Mesenchymal stem cell (in vitro differentiated cells and primary cell): ENCODE measurements at regions not wholly inside any gene's neighbourhood (a gene's known extent, or its start where the extent isn't known, plus 50 kb on each side); places are given as distances from the start of the nearest gene placed in this dataset.

Experiments
- DNase-seq: peaks from one replicate; pipeline ENCODE4 v3.0.0-alpha.2; 2013
- H2AFZ ChIP-seq: one replicate; pipeline ENCODE4 v1.6.1; 2013; ENCODE audit warnings: low read depth, mild to moderate bottlenecking, control low read depth, inconsistent platforms, low read length, moderate library complexity
- H2AK5ac ChIP-seq: 2 replicates; pipeline ENCODE4 v1.6.1; 2013; ENCODE audit warnings: low read length, moderate library complexity, mild to moderate bottlenecking, inconsistent platforms; ENCODE audit not compliant: severe bottlenecking
- H2BK120ac ChIP-seq: one replicate; pipeline ENCODE4 v1.6.1; 2013; ENCODE audit warnings: low read depth, mild to moderate bottlenecking, inconsistent platforms, low read length, moderate library complexity
- H2BK12ac ChIP-seq, 2 experiments: one replicate each; pipeline ENCODE4 v1.6.1; 2013; ENCODE audit warnings: inconsistent platforms in 2 of 2, low read length in 2 of 2, mild to moderate bottlenecking in 2 of 2, moderate library complexity in 2 of 2, control low read depth in 1 of 2
- H2BK15ac ChIP-seq: one replicate; pipeline ENCODE4 v1.6.1; 2013; ENCODE audit warnings: mild to moderate bottlenecking, low read depth, inconsistent platforms; ENCODE audit not compliant: poor library complexity, severe bottlenecking
- H2BK5ac ChIP-seq: 2 replicates; pipeline ENCODE4 v1.6.1; 2013; ENCODE audit warnings: low read depth, mild to moderate bottlenecking, low read length, control low read depth, inconsistent platforms; ENCODE audit not compliant: poor library complexity, severe bottlenecking
- H3K14ac ChIP-seq, 2 experiments: one replicate each; pipeline ENCODE4 v1.6.1; 2013; ENCODE audit warnings: inconsistent platforms in 2 of 2, low read length in 2 of 2, control low read depth in 1 of 2, mild to moderate bottlenecking in 1 of 2, moderate library complexity in 1 of 2
- H3K18ac ChIP-seq, 2 experiments: one replicate each; pipeline ENCODE4 v1.6.1; 2013; ENCODE audit warnings: inconsistent platforms in 2 of 2, low read length in 2 of 2, control low read depth in 1 of 2, low read depth in 1 of 2, mild to moderate bottlenecking in 1 of 2
- H3K23ac ChIP-seq, 2 experiments: one replicate each; pipeline ENCODE4 v1.6.1; 2013; ENCODE audit warnings: inconsistent platforms in 2 of 2, low read length in 2 of 2, mild to moderate bottlenecking in 2 of 2, moderate library complexity in 2 of 2, control low read depth in 1 of 2
- H3K27ac ChIP-seq: 2 replicates; pipeline ENCODE4 v1.5.1; 2013; ENCODE audit warnings: mild to moderate bottlenecking, moderate library complexity, low read length, control low read depth, inconsistent platforms; ENCODE audit not compliant: poor library complexity, severe bottlenecking
- H3K27me3 ChIP-seq, 2 experiments: 2 replicates each; pipeline versions ENCODE4 v1.6.1 to v1.7.0; 2013; ENCODE audit warnings: low read length in 2 of 2, mild to moderate bottlenecking in 2 of 2, moderate library complexity in 2 of 2, control low read depth in 1 of 2, inconsistent platforms in 1 of 2; ENCODE audit not compliant: control insufficient read depth in 1 of 2, insufficient read depth in 1 of 2
- H3K36me3 ChIP-seq, 2 experiments: 2 replicates each; pipeline versions ENCODE4 v1.6.1 to v1.7.0; 2013; ENCODE audit warnings: low read length in 2 of 2, control low read depth in 1 of 2, inconsistent platforms in 1 of 2, low read depth in 1 of 2, mild to moderate bottlenecking in 1 of 2; ENCODE audit not compliant: insufficient read depth in 2 of 2, control insufficient read depth in 1 of 2
- H3K4ac ChIP-seq, 2 experiments: one replicate each; pipeline ENCODE4 v1.6.1; 2013; ENCODE audit warnings: inconsistent platforms in 2 of 2, low read length in 2 of 2, mild to moderate bottlenecking in 2 of 2, moderate library complexity in 2 of 2, control low read depth in 1 of 2, low read depth in 1 of 2
- H3K4me1 ChIP-seq: 2 replicates; pipeline ENCODE4 v1.6.1; 2013; ENCODE audit warnings: low read depth, low read length, control low read depth; ENCODE audit not compliant: control insufficient read depth, insufficient read depth
- H3K4me2 ChIP-seq: 2 replicates; pipeline ENCODE4 v1.6.1; 2013; ENCODE audit warnings: low read length, mild to moderate bottlenecking, inconsistent platforms; ENCODE audit not compliant: poor library complexity, severe bottlenecking
- H3K4me3 ChIP-seq, 2 experiments: 2 replicates each; pipeline versions ENCODE4 v1.5.1 to v1.7.0; 2013; ENCODE audit warnings: low read length in 2 of 2, mild to moderate bottlenecking in 2 of 2, control low read depth in 1 of 2, low read depth in 1 of 2; ENCODE audit not compliant: insufficient read depth in 1 of 2
- H3K79me1 ChIP-seq: replicated peaks from 2 replicates; pipeline ENCODE4 v1.6.1; 2013; ENCODE audit warnings: mild to moderate bottlenecking, control low read depth, low read length, inconsistent platforms; ENCODE audit not compliant: poor library complexity, severe bottlenecking
- H3K9ac ChIP-seq: 2 replicates; pipeline ENCODE4 v1.7.0; 2013; ENCODE audit warnings: mild to moderate bottlenecking, low read length, moderate library complexity
- H3K9me3 ChIP-seq: 2 replicates; pipeline ENCODE4 v1.7.0; 2013; ENCODE audit warnings: mild to moderate bottlenecking, low read length; ENCODE audit not compliant: control insufficient read depth
- H4K8ac ChIP-seq: one replicate; pipeline ENCODE4 v1.6.1; 2013; ENCODE audit warnings: inconsistent platforms, mild to moderate bottlenecking, low read length, moderate library complexity
- H4K91ac ChIP-seq: one replicate; pipeline ENCODE4 v1.6.1; 2013; ENCODE audit warnings: mild to moderate bottlenecking, low read length, inconsistent platforms
- WGBS: methylation state at CpG from one replicate; pipeline ENCODE4 v1.1.7; 2013; ENCODE audit warnings: mixed read lengths; 5-methylcytosine and 5-hydroxymethylcytosine counted together

- Histone ChIP-seq H3K27ac (no peak overlapping the region), H3K23ac (no peak overlapping the region), H2AK5ac (no peak overlapping the region), H2BK12ac (no peak overlapping the region), H2BK15ac (no peak overlapping the region), H3K27me3 (no peaks in the 10 kb centered on the region), H4K91ac (no peak overlapping the region), H3K4me1 (no peaks in the 10 kb centered on the region), H3K14ac (no peak overlapping the region), H3K9me3 (no peaks in the 10 kb centered on the region), H2BK5ac (no peak overlapping the region), H2BK120ac (no peak overlapping the region), H3K4me2 (no peak overlapping the region), H3K36me3 (no peaks in the 10 kb centered on the region), H4K8ac (no peak overlapping the region), H3K18ac (no peak overlapping the region), H3K79me1 (no peaks in the 10 kb centered on the region), H3K9ac (no peak overlapping the region), H2AFZ (no peak overlapping the region), H3K4me3 (no peak overlapping the region), H3K4ac (no peak overlapping the region)
- no CpG with 5 or more reads among the region's 1 CpG for WGBS
- DNase-seq: no peak
Measured at GRCh38 chr4:162364651-162365050, 200.9 kb upstream of the FSTL5 start.

DNA sequence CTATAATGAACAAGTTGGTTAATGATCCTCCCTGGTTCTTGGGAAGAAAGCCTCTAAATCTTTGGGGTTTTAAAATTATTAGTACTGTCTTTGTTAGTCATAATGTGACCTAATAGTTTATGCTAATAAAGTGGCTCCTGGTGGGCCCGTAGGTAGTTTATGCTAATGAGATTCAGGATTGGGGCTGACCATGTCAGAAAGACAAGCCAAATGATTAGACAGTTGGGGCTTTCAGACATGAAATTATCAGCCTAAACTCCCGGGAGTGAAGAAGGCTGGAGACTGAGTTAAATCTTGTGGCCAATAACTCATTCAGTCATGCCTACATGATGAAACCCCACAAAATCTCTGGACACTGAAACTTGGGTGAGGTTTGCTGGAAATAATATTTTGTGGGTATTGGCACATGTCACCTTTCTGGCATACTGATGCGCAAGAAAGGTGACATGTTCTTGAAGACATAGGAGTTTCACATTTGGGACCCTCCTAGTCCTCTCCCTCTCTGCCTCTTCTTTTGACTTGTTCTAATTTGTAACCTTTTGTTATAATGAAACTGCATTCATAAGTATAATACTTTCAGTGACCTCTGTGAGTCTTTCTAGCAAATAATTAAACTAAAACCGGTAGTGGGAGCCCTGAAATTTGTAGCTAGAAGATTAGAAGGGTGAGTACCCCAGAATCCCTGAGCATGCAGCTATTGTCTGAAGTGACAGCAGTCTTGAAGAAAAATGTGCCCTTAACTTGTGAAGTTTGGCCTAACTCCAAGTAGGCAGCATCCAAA lies 196.8 kb upstream of the FSTL5 start:
- no peak overlapping the region for H3K23ac ChIP-seq
- no peak overlapping the region for H3K14ac ChIP-seq
- no peaks in the 10 kb centered on the region for H3K79me1 ChIP-seq
- no peak overlapping the region for H2AFZ ChIP-seq
- 76% methylated on average over 4 of the region's 4 CpGs for WGBS
- no peak for DNase-seq
- no peak overlapping the region for H3K18ac ChIP-seq
- H3K4me1 ChIP-seq: no peaks in the 10 kb centered on the region
- no peak overlapping the region for H3K4me2 ChIP-seq
- no peaks in the 10 kb centered on the region for H3K36me3 ChIP-seq
- H2BK120ac ChIP-seq: no peak overlapping the region
- no peak overlapping the region for H4K91ac ChIP-seq
- no peak overlapping the region for H2BK15ac ChIP-seq
- H4K8ac ChIP-seq: no peak overlapping the region
- no peak overlapping the region for H2BK5ac ChIP-seq
- H3K4me3 ChIP-seq: no peak overlapping the region
- no peaks in the 10 kb centered on the region for H3K27me3 ChIP-seq
- H2AK5ac ChIP-seq: no peak overlapping the region
- no peaks in the 10 kb centered on the region for H3K9me3 ChIP-seq
- H2BK12ac ChIP-seq: no peak overlapping the region
- H3K27ac ChIP-seq: no peak overlapping the region
- H3K9ac ChIP-seq: no peak overlapping the region
- no peak overlapping the region for H3K4ac ChIP-seq

GRCh38 chr4:162356181-162356580 lies 192.4 kb upstream of the FSTL5 start:
- Histone ChIP-seq H3K14ac (no peak overlapping the region), H3K18ac (no peak overlapping the region), H3K23ac (no peak overlapping the region), H3K9ac (no peak overlapping the region), H3K4me2 (no peak overlapping the region), H4K8ac (no peak overlapping the region), H2BK120ac (no peak overlapping the region), H3K9me3 (no peaks in the 10 kb centered on the region), H3K4me1 (no peaks in the 10 kb centered on the region), H3K4me3 (no peak overlapping the region), H3K4ac (no peak overlapping the region), H3K36me3 (no peaks in the 10 kb centered on the region), H4K91ac (no peak overlapping the region), H2BK5ac (no peak overlapping the region), H2AK5ac (no peak overlapping the region), H3K79me1 (no peaks in the 10 kb centered on the region), H2BK12ac (no peak overlapping the region), H3K27ac (no peak overlapping the region), H2AFZ (no peak overlapping the region), H3K27me3 (no peaks in the 10 kb centered on the region), H2BK15ac (no peak overlapping the region)
- DNase-seq: no peak
- 67% methylated on average over 2 of the region's 2 CpGs for WGBS

GRCh38 chr4:162352580-162353107 lies 188.8 kb upstream of the FSTL5 start:
- WGBS: 89% methylated on average over 1 of the region's 1 CpG

More at GRCh38 chr4:162352580-162353107, 188.8 kb upstream of the FSTL5 start:
- Histone ChIP-seq H3K9ac (no peak overlapping the region), H2AK5ac (no peak overlapping the region), H2BK120ac (no peak overlapping the region), H3K9me3 (no peaks in the 10 kb centered on the region), H2AFZ (no peak overlapping the region), H3K4ac (no peak overlapping the region), H3K4me2 (no peak overlapping the region), H3K4me3 (no peak overlapping the region), H3K79me1 (no peaks in the 10 kb centered on the region), H4K8ac (no peak overlapping the region), H3K36me3 (no peaks in the 10 kb centered on the region), H2BK5ac (no peak overlapping the region), H2BK15ac (no peak overlapping the region), H4K91ac (no peak overlapping the region), H3K27ac (no peak overlapping the region), H3K23ac (no peak overlapping the region), H3K27me3 (no peaks in the 10 kb centered on the region), H2BK12ac (no peak overlapping the region), H3K18ac (no peak overlapping the region), H3K4me1 (no peaks in the 10 kb centered on the region), H3K14ac (no peak overlapping the region)
- DNase-seq: no peak
